HG03558 (cell line): ENCODE measurements at regions not wholly inside any gene's neighbourhood (a gene's known extent, or its start where the extent isn't known, plus 50 kb on each side); places are given as distances from the start of the nearest gene placed in this dataset.
"Not testable (repeated sequence)": the region's sequence is repeated elsewhere in the genome, so short reads cannot be mapped to it uniquely, and the experiment has no call there.

Experiments used
- ATAC-seq: cut with Tn5 transposase; IDR thresholded peaks from one replicate; pipeline ENCODE4 v1.9.1; 2021; ENCODE audit warnings: moderate number of reproducible peaks; ENCODE audit not compliant: unreplicated experiment; ENCODE audit errors: extremely low read depth

GRCh38 chr6:141418076-141418475, 714.6 kb upstream of the GJE1 start:
- ATAC-seq = no peak

DNA sequence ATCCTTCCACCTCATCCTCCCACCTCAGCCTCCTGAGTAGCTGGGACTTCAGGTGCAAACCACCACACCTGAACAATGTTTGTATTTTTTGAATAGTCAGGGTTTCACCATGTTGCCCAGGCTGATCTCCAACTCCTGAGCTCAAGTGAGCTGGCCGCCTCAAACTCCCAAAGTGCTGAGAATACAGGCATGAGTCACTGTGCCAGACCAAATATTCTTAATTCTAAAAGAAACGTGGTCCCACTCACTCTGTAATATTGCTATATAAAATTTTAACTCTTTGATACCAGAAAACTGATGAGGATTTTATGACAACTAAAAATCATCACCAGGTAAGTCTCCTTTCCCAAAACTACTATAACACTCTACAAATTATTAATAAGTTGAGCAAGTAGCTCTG, 716.8 kb upstream of the GJE1 start:
- ATAC-seq = no peak

DNA sequence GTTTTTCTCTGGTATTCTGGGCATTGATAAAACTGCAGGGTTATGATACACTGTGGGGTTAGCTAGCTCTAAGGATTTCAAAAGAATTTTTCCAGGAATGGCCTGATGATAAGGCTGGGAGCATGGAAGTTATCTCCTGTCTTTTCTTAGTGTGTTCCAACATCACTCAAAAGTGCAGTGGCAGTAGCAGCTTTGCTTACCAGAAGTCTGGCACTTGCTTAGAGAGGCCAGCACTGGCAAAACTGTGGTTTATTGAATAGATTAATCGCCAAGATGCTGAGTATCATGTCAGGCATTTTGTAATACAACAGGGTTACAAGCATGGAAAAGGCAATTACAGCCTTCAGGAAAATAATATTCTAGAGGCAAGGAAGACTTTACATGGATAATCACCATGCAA, 719.5 kb upstream of the GJE1 start:
- no peak for ATAC-seq

DNA sequence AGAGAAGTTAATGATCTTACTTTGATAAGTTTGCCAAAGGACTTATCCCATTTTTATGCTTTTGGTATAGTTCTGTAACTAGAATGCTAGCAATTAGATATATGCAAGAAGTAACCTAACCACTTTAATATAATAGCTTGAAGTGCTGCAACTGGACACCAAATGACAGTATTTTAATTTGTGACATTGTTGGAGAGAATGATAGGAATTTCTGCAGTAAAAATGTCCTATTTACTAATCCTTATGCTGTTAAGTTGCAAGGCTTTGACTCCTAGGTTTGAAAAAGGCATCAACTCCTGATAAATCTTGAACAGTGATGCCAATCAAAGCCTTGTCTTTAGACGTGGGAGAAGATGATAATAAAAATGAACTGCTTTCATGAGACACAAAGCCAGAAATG, 726.0 kb upstream of the GJE1 start:
- ATAC-seq = no peak

GRCh38 chr6:141403827-141404226, 728.9 kb upstream of the GJE1 start:
- no peak for ATAC-seq

DNA sequence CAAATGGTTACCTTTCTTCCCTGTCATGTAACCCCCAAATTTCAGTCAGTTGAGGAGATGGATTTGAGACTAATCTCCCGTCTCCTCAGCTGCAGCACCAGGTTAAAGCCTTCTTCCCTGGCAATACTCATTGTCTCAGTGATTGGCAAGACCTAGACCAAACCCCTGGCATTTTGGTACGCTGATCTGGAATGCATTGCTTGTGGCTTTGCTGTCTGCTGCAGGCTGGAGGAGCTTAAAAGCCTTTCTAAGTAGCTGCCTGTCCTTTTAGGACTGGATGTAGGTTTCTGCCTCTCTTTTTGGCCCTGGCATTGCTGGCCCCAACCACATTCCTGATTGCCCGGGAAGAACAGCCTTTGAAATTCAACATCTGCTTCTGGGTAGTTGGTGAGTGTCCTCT, 729.6 kb upstream of the GJE1 start:
- no peak for ATAC-seq

DNA sequence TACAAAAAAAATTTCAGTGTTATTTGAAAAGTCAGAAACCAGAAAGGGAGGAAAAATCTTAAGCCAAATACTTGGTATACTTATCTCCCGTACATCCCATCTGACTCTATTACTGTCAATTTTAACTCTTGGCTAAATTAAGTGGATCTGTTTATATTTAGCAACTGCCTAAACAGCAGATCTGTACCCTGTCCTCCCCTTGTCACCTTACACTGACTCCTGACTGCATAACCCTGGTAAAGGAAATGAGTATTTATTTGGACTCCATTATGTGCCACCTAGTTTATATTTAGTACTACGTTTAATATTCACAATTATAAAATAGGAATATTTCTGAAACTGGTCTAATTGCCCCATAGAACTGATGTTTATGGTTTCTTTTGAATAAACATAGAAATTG, 730.2 kb upstream of the GJE1 start:
- ATAC-seq = no peak

- no peak for ATAC-seq
Measured at GRCh38 chr6:141401851-141402250, 730.9 kb upstream of the GJE1 start.

- ATAC-seq = no peak
Measured at GRCh38 chr6:141401168-141401567, 731.6 kb upstream of the GJE1 start.

DNA sequence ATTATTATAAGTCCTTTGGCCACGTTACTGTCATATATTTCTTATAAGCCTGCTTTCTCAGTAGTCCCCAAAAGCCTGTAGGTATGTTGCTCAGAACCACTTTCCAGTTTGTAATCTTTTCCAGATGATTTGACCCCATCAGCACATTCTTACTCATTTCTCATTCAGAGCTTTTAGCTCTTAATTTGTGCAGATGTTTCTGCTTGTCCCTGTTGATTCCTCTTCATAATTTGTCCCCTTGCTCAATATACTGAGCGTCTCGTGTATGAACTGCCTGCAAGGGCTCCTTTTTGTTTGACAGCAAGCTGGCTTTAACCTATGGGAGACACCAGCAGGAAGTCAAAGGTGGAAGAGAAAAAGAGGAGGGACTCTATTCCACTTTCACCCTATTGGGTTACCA, 733.8 kb upstream of the GJE1 start:
- no peak for ATAC-seq

DNA sequence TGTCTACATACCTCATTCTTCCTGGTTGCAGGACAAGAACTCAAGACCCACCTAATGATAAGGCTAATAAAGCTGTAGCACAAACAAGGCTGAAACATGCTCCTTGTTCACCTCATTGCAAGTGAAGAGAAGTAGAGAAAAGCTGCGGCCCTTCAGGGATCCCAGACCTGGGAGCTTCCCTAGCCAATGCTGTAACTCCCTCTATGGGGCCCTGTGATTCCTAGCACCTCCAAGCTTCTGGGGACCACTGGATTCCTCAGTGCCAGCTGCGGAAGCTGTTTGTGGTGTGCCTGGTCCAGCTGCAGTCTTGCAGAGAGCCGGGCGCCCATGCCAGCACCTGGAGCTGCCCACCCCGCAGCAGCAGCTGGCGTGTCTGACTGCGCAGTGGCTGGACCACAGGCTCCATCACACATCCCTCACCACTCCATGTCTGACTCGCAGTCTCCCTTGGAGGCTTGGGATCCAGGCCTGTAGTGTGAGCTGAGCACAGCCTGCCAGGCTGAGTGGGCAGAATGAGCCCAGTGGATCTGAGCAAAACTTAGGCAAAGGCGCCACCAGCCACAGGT, 737.2 kb upstream of the GJE1 start:
- ATAC-seq = no peak

DNA sequence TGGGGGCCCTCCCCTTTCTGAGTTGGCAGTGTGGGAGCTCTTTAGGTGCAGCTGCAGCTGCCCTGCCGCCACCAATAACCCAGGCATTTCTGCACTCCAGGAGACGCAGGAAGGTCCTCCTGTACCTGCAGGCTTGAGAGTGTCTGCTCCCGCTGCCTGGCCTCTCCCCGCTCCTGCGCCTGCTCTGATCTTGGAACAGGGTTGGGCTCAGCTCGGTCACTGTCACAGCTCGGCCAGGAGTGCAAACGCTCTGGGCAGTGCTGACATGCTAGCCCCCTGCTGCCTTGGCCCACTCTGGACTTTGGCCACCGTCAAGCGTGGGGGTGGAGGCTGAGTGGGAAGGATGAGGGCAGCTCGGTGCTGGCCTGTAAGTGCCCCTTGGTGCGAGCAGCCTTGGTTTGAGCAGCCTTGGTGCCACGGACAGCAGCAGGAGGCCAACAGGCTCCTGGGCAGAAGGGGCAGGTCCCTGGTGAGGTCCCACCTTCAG, 738.1 kb upstream of the GJE1 start:
- ATAC-seq = no peak

- no peak for ATAC-seq
Measured at GRCh38 chr6:141394125-141394536, 738.6 kb upstream of the GJE1 start.

- no peak for ATAC-seq
Measured at GRCh38 chr6:141393405-141394124, 739.2 kb upstream of the GJE1 start.

DNA sequence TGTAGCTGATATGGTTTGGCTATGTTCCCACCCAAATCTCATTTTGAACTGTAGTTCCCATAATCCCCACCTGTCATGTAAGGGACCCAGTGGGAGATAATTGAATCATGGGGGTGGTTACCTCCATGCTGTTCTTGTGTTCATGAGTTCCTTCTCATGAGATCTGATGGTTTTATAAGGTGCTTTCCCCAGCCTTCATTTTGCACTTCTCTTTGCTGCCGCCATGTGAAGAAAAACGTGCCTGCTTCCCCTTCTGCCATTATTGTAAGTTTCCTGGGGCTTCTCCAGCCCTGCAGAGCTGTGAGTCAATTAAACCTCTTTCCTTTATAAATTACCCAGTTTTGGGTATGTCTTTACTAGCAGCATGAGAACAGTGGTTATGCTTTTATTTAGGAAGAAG, 741.6 kb upstream of the GJE1 start:
- ATAC-seq = not testable (repeated sequence)

DNA sequence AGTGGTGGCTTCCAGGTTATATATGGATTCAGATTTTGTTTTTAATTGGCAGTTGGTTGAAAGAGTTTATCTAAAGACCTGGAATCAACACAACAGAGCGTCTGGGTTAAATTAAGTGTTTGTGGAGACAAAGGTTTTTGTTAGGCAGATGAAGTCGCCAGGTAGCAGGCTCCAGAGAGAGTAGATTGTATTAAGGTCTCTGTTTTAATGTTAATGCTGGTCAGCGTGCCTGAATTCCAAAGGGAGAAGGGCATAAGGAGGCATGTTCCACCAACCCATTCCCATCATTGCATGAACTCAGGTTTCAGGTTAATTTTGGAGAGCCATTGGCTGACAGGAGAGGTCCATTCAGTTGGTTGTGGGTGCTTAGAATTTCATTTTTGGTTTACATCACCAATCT, 744.1 kb upstream of the GJE1 start:
- no peak for ATAC-seq

GRCh38 chr6:141370438-141370837, 762.3 kb upstream of the GJE1 start:
- no peak for ATAC-seq

- ATAC-seq = not testable (repeated sequence)
Measured at GRCh38 chr6:141366796-141367195, 765.9 kb upstream of the GJE1 start.

- ATAC-seq = no peak
Measured at GRCh38 chr6:141364694-141365093, 768.0 kb upstream of the GJE1 start.

DNA sequence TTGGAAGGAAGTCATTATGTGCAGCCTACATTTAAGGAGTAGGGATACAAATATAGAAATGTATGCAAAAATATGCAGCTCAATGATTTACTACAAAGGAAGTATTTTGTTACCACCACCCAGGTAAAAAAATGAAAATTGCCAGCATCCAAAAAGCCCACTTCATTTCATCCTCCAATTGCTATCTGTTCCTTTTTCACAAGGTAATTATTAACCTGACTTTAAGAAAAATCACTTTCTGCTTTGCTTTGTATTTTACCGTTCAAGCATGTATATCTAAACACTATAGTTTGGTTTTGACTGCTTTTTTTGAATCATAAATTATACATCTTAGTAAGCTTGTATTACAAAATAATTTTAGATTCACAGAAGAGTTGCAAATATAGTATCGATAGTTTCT, 768.5 kb upstream of the GJE1 start:
- ATAC-seq = no peak

- ATAC-seq = no peak
Measured at GRCh38 chr6:141361559-141361958, 771.2 kb upstream of the GJE1 start.

GRCh38 chr6:141359953-141360352, 772.8 kb upstream of the GJE1 start:
- ATAC-seq = no peak
